ENCODE measurements at regions not wholly inside any gene's neighbourhood (a gene's known extent, or its start where the extent isn't known, plus 50 kb on each side); places are given as distances from the start of the nearest gene placed in this dataset.

DNA sequence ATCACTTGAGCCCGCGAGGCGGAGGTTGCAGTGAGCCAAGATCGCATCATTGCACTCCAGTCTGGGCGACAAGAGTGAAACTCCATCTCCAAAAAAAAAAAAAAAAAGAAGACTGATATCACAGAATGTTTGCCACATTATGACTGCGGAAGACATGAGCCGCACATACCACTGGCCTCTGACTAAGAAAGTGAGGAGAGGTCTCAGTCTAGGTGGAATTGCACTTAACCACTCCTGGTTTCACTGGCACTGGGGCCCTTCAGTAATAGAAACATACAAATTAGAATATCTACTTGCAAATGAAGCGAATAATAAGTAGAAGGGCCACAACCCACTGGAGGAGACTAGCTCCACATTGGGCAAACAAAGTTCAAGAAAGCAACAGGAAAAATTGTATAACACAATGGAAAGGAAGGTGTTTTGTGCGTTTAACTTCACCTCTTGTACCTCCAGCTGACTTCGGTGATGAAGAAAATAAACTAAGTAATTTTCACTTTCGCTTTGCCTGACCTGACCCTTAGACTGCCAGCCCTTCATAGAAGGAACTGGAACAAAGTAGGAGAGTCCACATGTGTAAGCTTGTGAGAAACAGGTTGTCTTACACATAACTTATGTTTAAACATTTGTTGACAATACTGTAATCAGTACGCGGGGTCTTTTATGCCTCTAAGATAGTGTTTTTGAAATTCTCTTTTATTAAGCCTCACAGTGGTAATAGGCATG is 147.5 kb upstream of the TSHZ2 start:
- TF ChIP-seq CTCF (conservative IDR thresholded peaks at IDR 0.05; ENCODE audit: low read depth, low read length) (no peak), EZH2 (IDR thresholded peaks at IDR 0.05; ENCODE audit: low read length, unreplicated experiment) (no peak)
